ENCODE measurements at regions not wholly inside any gene's neighbourhood (a gene's known extent, or its start where the extent isn't known, plus 50 kb on each side); places are given as distances from the start of the nearest gene placed in this dataset.

DNA sequence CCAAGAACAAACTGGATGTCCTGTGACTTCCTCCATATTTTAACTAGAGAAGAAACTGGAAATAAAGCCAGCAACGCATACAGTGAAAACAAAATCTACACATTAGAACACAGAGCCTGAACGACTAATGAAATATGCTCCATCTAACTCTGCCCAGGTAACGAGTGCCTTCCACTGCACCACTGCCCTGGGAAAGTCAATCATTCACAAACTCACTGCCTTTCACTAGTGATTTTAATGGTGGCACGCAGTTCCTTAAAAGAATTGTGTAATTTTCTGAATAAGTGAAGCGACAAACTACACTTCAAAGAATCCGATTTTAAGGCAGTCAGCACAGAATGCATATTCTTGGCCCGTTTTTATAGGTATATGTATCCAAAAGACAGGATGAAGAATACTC lies 416.0 kb downstream of the SHQ1 start:
- Histone ChIP-seq H3K9me3 (no peaks in the 10 kb centered on the region), H3K27me3 (no peaks in the 10 kb centered on the region), H3K36me3 (no peaks in the 10 kb centered on the region), H3K27ac (no peak overlapping the region), H3K4me3 (no peak overlapping the region), H3K4me1 (peaks cover 22 to 39% (median 23%) of the 10 kb centered on the region in 4 donors)
- DNase-seq (no peak), ATAC-seq (ENCODE audit: low FRiP score in 2 of 2) (no peak)
- 87 to 93% methylated on average over 7 of the region's 7 CpGs for WGBS, 2 donors
- TF ChIP-seq POLR2A (IDR thresholded peaks at IDR 0.05): no peak
- TF ChIP-seq POLR2AphosphoS5 (IDR thresholded peaks at IDR 0.05): no peak
- TF ChIP-seq, protein P1, sequence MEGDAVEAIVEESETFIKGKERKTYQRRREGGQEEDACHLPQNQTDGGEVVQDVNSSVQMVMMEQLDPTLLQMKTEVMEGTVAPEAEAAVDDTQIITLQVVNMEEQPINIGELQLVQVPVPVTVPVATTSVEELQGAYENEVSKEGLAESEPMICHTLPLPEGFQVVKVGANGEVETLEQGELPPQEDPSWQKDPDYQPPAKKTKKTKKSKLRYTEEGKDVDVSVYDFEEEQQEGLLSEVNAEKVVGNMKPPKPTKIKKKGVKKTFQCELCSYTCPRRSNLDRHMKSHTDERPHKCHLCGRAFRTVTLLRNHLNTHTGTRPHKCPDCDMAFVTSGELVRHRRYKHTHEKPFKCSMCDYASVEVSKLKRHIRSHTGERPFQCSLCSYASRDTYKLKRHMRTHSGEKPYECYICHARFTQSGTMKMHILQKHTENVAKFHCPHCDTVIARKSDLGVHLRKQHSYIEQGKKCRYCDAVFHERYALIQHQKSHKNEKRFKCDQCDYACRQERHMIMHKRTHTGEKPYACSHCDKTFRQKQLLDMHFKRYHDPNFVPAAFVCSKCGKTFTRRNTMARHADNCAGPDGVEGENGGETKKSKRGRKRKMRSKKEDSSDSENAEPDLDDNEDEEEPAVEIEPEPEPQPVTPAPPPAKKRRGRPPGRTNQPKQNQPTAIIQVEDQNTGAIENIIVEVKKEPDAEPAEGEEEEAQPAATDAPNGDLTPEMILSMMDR (IDR thresholded peaks at IDR 0.05): no peak
- no peak for TF ChIP-seq EP300 (IDR thresholded peaks at IDR 0.05)

DNA sequence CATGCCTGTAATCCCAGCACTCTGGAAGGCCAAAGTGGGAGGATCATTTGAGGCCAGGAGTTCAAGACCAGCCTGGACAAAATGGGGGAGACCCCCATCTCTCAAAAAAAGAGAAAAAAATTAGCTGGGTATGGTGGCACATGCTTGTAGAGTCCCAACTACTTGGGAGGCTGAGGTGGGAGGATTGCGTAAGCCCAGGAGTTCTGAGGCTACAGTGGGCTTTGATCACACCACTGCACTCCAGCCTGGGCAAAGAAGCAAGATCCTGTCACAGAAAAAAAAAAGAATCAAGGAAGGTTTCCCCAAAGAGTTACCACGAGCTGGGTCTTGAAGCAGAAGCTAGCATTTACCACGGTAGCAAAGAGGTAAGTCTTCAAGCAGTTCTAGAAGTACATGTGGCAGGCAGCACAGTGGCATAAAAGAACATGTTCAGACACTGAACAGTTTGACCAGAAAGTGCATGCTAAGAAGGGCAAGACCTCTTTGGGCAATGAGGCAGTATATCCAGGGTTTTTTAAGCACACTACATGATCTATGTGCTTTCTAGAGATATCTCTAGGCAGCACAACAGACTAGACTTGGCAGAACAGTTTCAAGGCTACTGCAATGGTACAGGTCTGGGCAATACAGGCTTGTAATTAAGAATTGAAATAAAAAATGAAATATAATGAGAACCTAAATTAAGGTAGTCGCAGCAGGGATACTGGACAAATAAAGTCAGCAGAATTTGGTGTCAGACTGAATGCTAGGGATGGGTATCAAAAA lies 418.5 kb downstream of the SHQ1 start:
- Histone ChIP-seq H3K9me3 (no peaks in the 10 kb centered on the region), H3K27me3 (no peaks in the 10 kb centered on the region), H3K36me3 (no peaks in the 10 kb centered on the region), H3K4me3 (no peak overlapping the region), H3K27ac (no peak overlapping the region), H3K4me1 (peaks cover 29 to 54% (median 40%) of the 10 kb centered on the region in 4 donors)
- TF ChIP-seq, protein P1 (IDR thresholded peaks at IDR 0.05): no peak
- TF ChIP-seq EP300 (IDR thresholded peaks at IDR 0.05) (no peak), POLR2A (IDR thresholded peaks at IDR 0.05) (no peak), POLR2AphosphoS5 (IDR thresholded peaks at IDR 0.05) (no peak)
- 65 to 67% methylated on average over 4 of the region's 4 CpGs for WGBS, 2 donors
- DNase-seq (no peak), ATAC-seq (ENCODE audit: low FRiP score in 2 of 2) (no peak)

DNA sequence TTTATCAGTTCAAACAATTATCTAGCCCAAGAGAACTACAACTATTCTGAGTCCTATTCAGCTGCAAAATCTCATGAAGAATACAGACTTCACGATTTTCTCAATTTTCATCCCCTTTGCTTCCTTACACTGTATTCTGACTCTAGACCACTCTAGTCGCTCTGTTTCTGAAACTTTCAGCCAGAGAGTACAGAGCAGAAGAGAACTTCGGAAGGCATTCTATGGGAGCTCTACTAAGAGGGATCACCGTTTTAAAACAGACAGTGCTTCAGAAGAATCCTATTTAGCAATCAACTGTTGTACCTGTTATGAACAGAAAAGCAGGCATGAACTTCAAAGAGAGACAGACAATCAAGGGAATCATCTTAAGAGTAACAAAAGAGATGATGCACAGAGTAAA lies 419.4 kb downstream of the SHQ1 start:
- Histone ChIP-seq H3K36me3 (no peaks in the 10 kb centered on the region), H3K27ac (no peak overlapping the region), H3K4me3 (no peak overlapping the region), H3K4me1 (peaks cover 29 to 54% (median 40%) of the 10 kb centered on the region in 4 donors), H3K27me3 (no peaks in the 10 kb centered on the region), H3K9me3 (no peaks in the 10 kb centered on the region)
- DNase-seq: no peak
- WGBS, 2 donors: 60 to 62% methylated on average over 4 of the region's 4 CpGs
- TF ChIP-seq POLR2AphosphoS5 (IDR thresholded peaks at IDR 0.05): no peak
- no peak for TF ChIP-seq POLR2A (IDR thresholded peaks at IDR 0.05)
- TF ChIP-seq, protein P1 (IDR thresholded peaks at IDR 0.05): no peak
- TF ChIP-seq EP300 (IDR thresholded peaks at IDR 0.05): no peak
- no peak for ATAC-seq (ENCODE audit: low FRiP score in 2 of 2)

DNA sequence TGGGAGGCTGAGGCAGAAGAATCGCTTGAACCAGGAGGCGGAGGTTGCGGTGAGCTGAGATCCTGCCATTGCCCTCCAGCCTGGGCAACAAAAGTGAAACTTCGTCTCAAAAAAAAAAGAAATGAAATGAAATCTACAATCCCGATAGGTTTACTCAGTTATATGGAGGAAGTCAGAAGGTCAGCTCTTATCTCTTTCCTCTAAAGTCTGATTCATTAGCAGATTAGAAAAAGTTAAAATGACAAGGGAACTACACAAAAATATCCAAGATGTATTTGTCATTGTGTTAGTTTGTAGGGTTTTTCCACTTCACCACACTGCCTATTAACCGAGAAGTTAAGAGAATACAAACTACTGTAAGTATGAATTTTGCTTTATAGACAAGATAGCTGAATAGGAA lies 420.6 kb downstream of the SHQ1 start:
- TF ChIP-seq, protein P1 (IDR thresholded peaks at IDR 0.05): no peak
- TF ChIP-seq POLR2A (IDR thresholded peaks at IDR 0.05) (no peak), EP300 (IDR thresholded peaks at IDR 0.05) (no peak), POLR2AphosphoS5 (IDR thresholded peaks at IDR 0.05) (no peak)
- DNase-seq (no peak), ATAC-seq (ENCODE audit: low FRiP score in 2 of 2) (no peak)
- H3K4me3 ChIP-seq: no peak overlapping the region
- 52 to 59% methylated on average over 6 of the region's 6 CpGs for WGBS, 2 donors
- H3K27me3 ChIP-seq: no peaks in the 10 kb centered on the region
- H3K4me1 ChIP-seq: peaks cover 29 to 43% (median 38%) of the 10 kb centered on the region in 4 donors
- H3K36me3 ChIP-seq: no peaks in the 10 kb centered on the region
- H3K9me3 ChIP-seq: no peaks in the 10 kb centered on the region
- no peak overlapping the region for H3K27ac ChIP-seq
